A673 (cell line): ENCODE measurements at regions not wholly inside any gene's neighbourhood (a gene's known extent, or its start where the extent isn't known, plus 50 kb on each side); places are given as distances from the start of the nearest gene placed in this dataset.

Experiments used
- BruUV-seq: library from RNA; stranded (reverse); fragments of 400-500 nt; replicated peaks from 2 replicates; lab custom pipeline; 2021; lab: Mats Ljungman, UMichigan
- CTCF ChIA-PET: fragments of 300-600 bp; sonication (Branson Sonifier 250); formaldehyde crosslinking; loops from one replicate; lab custom pipeline; 2022; ENCODE audit warnings: antibody characterized with exemption; lab: Charles Lee
- POLR2A ChIA-PET: fragments of 300-600 bp; sonication (Branson Sonifier 250); formaldehyde crosslinking; loops from one replicate; lab custom pipeline; 2022; ENCODE audit warnings: antibody characterized with exemption; ENCODE audit not compliant: low non-redundant PET; lab: Charles Lee
- DNase-seq: peaks from one replicate; pipeline ENCODE4 v3.0.0-alpha.2; 2015; ENCODE audit warnings: low spot score
- H3K27ac ChIP-seq: fragments of 200-600 bp; sonication (generic); 2 replicates; pipeline ENCODE4 v1.5.1; 2016; ENCODE audit warnings: mixed run types, low read depth, mild to moderate bottlenecking, mixed read lengths, antibody characterized with exemption, low read length; ENCODE audit not compliant: poor library complexity, severe bottlenecking
- H3K27me3 ChIP-seq: fragments of 200-600 bp; sonication (generic); replicated peaks from 2 replicates; pipeline ENCODE4 v1.6.1; 2017; ENCODE audit warnings: mixed run types, low read depth, mild to moderate bottlenecking, mixed read lengths, antibody characterized with exemption, low read length; ENCODE audit not compliant: insufficient read depth, poor library complexity
- H3K36me3 ChIP-seq: fragments of 200-600 bp; sonication (generic); 2 replicates; pipeline ENCODE4 v1.6.1; 2016; ENCODE audit warnings: mixed run types, mild to moderate bottlenecking, mixed read lengths, antibody characterized with exemption, low read length; ENCODE audit not compliant: insufficient read depth, poor library complexity, severe bottlenecking
- H3K4me1 ChIP-seq: fragments of 200-600 bp; sonication (generic); 2 replicates; pipeline ENCODE4 v1.6.1; 2017; ENCODE audit warnings: mixed run types, mild to moderate bottlenecking, mixed read lengths, antibody characterized with exemption, low read length; ENCODE audit not compliant: insufficient read depth, poor library complexity, severe bottlenecking
- H3K4me3 ChIP-seq: fragments of 200-600 bp; sonication (generic); 2 replicates; pipeline ENCODE4 v1.5.1; 2016; ENCODE audit warnings: low read depth, mixed run types, mild to moderate bottlenecking, mixed read lengths, low read length; ENCODE audit not compliant: poor library complexity, severe bottlenecking
- H3K9me3 ChIP-seq: fragments of 200-600 bp; sonication (generic); 2 replicates; pipeline ENCODE4 v1.6.1; 2016; ENCODE audit warnings: mixed run types, low read depth, mild to moderate bottlenecking, mixed read lengths, antibody characterized with exemption, low read length; ENCODE audit not compliant: poor library complexity, severe bottlenecking
- EZH2 ChIP-seq: fragments of 200-600 bp; sonication (generic); IDR thresholded peaks from 2 replicates; pipeline ENCODE4 v1.6.1; 2017; ENCODE audit warnings: borderline replicate concordance, low read depth, mild to moderate bottlenecking, mixed read lengths, antibody characterized with exemption, low read length; ENCODE audit not compliant: poor library complexity, severe bottlenecking
- intact Hi-C: fragments of 100-400 bp; cut with micrococcal nuclease; formaldehyde crosslinking; loops from one replicate; pipeline ENCODE4 v1.10.0; 2022; ENCODE audit not compliant: unreplicated experiment
- TF ChIP-seq, protein P1 (sequence below): fragments of 300-800, 200-600 bp; sonication (generic); conservative IDR thresholded peaks from 2 replicates; pipeline ENCODE4 v1.5.1; 2017; ENCODE audit warnings: low read depth, mild to moderate bottlenecking, antibody characterized with exemption, low read length, moderate library complexity, mixed read lengths

DNA sequence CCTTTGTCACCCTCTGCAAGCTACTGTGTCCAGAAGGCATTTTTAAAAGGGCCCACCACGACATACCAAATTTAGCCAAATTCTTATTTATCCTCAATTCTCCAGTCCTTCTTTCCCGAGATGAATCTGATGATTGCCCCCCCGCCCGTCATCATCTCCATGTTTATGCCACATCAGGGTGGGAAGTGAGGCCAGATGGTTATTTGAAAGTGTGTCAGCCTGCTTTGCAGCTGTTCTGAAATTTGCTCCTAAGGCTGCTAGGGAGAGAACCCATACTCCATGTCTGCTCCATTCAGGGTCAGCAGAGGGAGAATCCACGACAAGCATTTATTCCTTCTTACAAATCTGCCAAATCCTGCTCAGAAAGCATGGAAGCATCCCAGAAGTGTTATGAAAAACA is 337.8 kb downstream of the ADAMTS20 start:
- intact Hi-C loops, result no loop called here
- CTCF ChIA-PET, result no interaction called here
- Histone ChIP-seq H3K36me3 (no peaks in the 10 kb centered on the region), H3K27ac (no peak overlapping the region), H3K9me3 (no peaks in the 10 kb centered on the region), H3K4me1 (no peaks in the 10 kb centered on the region), H3K4me3 (no peak overlapping the region), H3K27me3 (no peaks in the 10 kb centered on the region)
- TF ChIP-seq EZH2, result no peak
- POLR2A ChIA-PET, result no interaction called here
- no TSS peak for BruUV-seq
- no peak for DNase-seq

DNA sequence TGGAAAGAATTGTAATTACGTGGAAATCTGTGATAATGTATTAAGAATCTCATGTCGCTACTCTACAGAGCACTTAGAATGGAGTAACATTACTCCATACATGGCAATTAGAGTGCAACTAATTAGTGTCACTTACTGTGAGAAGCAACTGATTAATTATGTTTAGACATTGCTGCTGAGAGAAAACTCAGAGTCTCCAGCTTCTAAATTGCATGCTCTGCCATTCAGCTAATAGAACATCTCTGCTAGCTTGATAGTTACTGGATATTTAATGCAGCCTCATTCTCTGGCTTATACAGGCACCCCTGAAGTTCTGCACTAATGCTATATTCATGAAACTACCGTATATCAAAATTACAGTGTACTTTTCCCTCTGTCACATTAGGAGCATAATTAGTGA is 338.4 kb downstream of the ADAMTS20 start:
- DNase-seq, result no peak
- ChIA-PET CTCF (no interaction called here), POLR2A (no interaction called here)
- no peaks in the 10 kb centered on the region for H3K9me3 ChIP-seq
- intact Hi-C loops, result no loop called here
- H3K4me3 ChIP-seq, result no peak overlapping the region
- H3K4me1 ChIP-seq, result no peaks in the 10 kb centered on the region
- no peaks in the 10 kb centered on the region for H3K36me3 ChIP-seq
- no peaks in the 10 kb centered on the region for H3K27me3 ChIP-seq
- no peak for TF ChIP-seq EZH2
- TF ChIP-seq, protein P1, sequence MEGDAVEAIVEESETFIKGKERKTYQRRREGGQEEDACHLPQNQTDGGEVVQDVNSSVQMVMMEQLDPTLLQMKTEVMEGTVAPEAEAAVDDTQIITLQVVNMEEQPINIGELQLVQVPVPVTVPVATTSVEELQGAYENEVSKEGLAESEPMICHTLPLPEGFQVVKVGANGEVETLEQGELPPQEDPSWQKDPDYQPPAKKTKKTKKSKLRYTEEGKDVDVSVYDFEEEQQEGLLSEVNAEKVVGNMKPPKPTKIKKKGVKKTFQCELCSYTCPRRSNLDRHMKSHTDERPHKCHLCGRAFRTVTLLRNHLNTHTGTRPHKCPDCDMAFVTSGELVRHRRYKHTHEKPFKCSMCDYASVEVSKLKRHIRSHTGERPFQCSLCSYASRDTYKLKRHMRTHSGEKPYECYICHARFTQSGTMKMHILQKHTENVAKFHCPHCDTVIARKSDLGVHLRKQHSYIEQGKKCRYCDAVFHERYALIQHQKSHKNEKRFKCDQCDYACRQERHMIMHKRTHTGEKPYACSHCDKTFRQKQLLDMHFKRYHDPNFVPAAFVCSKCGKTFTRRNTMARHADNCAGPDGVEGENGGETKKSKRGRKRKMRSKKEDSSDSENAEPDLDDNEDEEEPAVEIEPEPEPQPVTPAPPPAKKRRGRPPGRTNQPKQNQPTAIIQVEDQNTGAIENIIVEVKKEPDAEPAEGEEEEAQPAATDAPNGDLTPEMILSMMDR, result no peak
- H3K27ac ChIP-seq, result no peak overlapping the region
- BruUV-seq, result no TSS peak

DNA sequence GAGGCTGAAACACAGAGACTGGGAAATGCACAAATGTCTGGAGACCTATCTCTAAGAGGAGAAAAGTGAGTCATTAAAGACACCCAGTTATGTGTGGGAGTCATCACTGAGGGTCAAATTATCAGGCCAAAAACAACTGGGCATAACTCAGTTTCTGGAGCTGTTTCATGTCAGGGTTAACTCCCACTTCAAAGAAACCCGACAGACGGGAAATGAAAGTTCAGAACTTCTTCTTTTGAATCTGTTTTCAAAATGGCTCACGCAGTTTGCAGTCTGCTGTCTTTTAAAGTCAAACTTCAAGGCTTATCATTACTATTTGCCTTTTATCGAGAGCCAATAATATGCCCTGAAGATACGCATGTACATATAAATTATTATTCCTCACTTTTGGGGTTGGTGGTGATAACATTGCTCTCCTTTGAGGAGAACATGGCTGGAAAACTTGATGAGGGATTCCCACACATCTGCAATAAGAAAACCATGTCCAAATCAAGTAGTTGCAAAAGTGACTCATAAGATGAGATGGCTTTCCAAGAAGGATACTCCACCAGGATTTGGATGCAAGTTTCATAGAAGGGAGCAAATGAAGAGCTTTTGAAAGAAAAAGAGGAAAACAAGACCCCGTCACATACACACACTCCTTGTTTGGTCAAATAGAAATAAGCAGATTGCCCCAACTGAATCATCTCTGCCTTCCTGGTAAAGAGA is 341.4 kb downstream of the ADAMTS20 start:
- Histone ChIP-seq H3K27me3 (no peaks in the 10 kb centered on the region), H3K36me3 (no peaks in the 10 kb centered on the region), H3K4me1 (no peaks in the 10 kb centered on the region), H3K27ac (no peak overlapping the region), H3K4me3 (no peak overlapping the region), H3K9me3 (no peaks in the 10 kb centered on the region)
- no peak for DNase-seq
- ChIA-PET CTCF (no interaction called here), POLR2A (interaction anchor here (0.8 kb wide), 1 partner anchor 10 kb away, joined by 4 read pairs; no protein-coding TSS in a partner anchor)
- intact Hi-C loops, result no loop called here
- TF ChIP-seq EZH2, result no peak
- TF ChIP-seq, protein P1, result no peak
- BruUV-seq, result no TSS peak

DNA sequence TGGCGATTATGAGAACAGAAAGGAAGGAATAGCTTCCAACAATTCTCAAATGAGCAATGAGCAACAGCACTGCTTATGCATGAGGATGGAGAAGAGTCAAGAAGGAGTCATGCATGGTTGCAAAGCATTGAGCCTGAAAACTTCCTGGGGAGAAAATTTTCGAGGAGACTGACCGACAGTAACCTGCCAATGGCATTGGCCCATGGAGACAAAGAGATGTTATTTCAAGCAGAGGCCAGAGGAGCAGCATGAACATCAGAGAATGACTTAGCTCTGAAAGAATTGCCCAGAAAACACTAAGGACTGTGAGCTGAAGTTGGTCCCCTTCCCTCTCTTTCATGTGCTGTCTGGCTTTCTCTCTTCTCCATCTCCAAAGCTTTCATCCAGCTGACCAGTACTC is 343.4 kb downstream of the ADAMTS20 start:
- intact Hi-C loops, result no loop called here
- TF ChIP-seq, protein P1, result no peak
- TF ChIP-seq EZH2, result no peak
- H3K4me3 ChIP-seq, result no peak overlapping the region
- H3K36me3 ChIP-seq, result no peaks in the 10 kb centered on the region
- no peaks in the 10 kb centered on the region for H3K9me3 ChIP-seq
- no TSS peak for BruUV-seq
- no peaks in the 10 kb centered on the region for H3K4me1 ChIP-seq
- H3K27ac ChIP-seq, result no peak overlapping the region
- no peaks in the 10 kb centered on the region for H3K27me3 ChIP-seq
- ChIA-PET POLR2A (no interaction called here), CTCF (no interaction called here)
- DNase-seq, result no peak
